ENCODE measurements at regions not wholly inside any gene's neighbourhood (a gene's known extent, or its start where the extent isn't known, plus 50 kb on each side); places are given as distances from the start of the nearest gene placed in this dataset.

DNA sequence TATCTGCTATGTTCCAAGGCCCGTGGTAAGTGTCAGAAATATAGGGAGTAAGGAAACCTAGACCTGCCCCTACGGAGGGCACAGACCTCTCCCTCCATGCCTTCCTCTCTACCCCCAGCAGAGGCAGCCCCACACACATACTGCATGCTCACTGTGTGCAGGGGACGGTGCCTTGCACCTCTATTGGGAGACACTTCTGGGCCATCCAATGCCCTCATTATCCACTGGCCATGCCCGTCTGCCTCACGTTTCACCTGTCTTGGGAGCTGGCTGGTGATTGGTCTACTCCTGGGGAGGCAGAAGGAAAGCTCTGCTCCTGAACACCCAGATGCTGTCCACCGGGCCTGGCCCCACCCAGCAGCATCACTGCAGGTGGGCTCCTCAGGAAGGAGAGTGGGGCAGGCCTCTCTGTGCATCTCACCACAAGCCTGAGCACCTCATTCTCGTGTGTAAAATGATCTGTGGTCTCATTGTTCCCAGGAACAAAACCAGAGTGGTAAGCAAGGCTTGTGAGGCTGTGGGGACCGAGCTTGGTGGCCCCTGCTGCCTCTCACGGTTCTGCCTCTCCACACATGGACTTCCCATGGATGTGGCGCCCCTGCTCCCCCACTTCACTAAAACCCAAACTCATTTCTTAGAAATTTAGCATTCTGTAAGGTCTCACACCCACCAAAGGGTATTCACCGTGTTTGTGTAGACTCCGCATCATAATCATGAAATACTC lies 312.5 kb upstream of the HS6ST1 start:
- Histone ChIP-seq H3K4me3 (no peak overlapping the region), H3K36me3 (ENCODE audit: insufficient read depth in 1 of 2, low read depth in 1 of 2) (no peaks in the 10 kb centered on the region), H3K27me3 (ENCODE audit: insufficient read depth in 3 of 3, low read length in 2 of 3) (no peaks in the 10 kb centered on the region), H3K27ac (no peak overlapping the region), H3K4me1 (no peaks in the 10 kb centered on the region), H3K9me3 (no peaks in the 10 kb centered on the region)
- no peak for ATAC-seq
- WGBS, 3 donors, result 87 to 94% (median 87%) methylated on average over 11 to 12 of the region's 12 CpGs
- DNase-seq, result no peak
- TF ChIP-seq, protein P1, sequence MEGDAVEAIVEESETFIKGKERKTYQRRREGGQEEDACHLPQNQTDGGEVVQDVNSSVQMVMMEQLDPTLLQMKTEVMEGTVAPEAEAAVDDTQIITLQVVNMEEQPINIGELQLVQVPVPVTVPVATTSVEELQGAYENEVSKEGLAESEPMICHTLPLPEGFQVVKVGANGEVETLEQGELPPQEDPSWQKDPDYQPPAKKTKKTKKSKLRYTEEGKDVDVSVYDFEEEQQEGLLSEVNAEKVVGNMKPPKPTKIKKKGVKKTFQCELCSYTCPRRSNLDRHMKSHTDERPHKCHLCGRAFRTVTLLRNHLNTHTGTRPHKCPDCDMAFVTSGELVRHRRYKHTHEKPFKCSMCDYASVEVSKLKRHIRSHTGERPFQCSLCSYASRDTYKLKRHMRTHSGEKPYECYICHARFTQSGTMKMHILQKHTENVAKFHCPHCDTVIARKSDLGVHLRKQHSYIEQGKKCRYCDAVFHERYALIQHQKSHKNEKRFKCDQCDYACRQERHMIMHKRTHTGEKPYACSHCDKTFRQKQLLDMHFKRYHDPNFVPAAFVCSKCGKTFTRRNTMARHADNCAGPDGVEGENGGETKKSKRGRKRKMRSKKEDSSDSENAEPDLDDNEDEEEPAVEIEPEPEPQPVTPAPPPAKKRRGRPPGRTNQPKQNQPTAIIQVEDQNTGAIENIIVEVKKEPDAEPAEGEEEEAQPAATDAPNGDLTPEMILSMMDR (IDR thresholded peaks at IDR 0.05), result no peak
- intact Hi-C loops (cut with DNase I), result no loop called here

DNA sequence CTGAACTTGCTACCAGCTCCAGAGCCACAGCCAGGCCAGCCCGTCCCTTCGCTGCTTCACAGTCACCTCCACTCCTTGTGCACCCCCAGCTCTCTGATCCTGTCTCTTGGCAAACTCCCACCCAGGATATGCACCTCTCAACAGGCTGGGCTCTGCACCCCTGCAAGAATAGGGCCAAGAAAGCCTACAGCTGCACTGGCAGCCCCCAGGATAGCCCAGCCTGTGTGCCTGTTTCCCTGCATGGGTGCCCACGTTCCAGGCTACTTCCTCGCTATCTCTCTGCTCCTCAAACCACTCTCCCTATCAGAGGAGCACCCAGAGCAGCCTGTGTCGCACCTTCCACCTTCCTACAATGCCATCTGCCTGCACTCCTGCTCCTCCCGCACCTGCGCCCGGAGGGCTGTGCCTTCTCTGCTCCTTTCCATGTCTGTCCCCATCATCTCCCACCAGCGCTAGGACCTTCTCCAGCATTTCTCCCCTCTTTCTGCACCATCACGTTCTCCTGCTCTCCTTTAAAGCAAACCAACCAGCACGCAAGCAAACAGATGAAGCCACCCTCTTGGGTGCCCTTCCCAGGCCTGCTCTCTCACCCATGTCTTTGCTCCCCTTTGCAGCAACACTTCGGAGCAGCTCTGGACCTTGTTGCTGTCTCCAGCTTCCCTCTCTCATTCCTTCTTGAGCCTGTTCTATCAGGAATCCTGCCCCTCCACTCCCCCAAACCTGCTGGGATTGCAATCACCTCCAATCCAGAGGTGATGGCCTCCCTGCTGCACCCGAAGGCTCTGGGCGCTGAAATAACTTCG lies 313.2 kb upstream of the HS6ST1 start:
- no peak overlapping the region for H3K4me3 ChIP-seq
- no peak for ATAC-seq
- DNase-seq, result no peak
- no peaks in the 10 kb centered on the region for H3K27me3 ChIP-seq (ENCODE audit: insufficient read depth in 3 of 3, low read length in 2 of 3)
- no peaks in the 10 kb centered on the region for H3K9me3 ChIP-seq
- no peaks in the 10 kb centered on the region for H3K4me1 ChIP-seq
- 91 to 94% (median 91%) methylated on average over 12 to 15 of the region's 15 CpGs for WGBS, 3 donors
- intact Hi-C loops (cut with DNase I), result no loop called here
- H3K27ac ChIP-seq, result no peak overlapping the region
- TF ChIP-seq, protein P1 (IDR thresholded peaks at IDR 0.05), result no peak
- H3K36me3 ChIP-seq (ENCODE audit: insufficient read depth in 1 of 2, low read depth in 1 of 2), result no peaks in the 10 kb centered on the region

DNA sequence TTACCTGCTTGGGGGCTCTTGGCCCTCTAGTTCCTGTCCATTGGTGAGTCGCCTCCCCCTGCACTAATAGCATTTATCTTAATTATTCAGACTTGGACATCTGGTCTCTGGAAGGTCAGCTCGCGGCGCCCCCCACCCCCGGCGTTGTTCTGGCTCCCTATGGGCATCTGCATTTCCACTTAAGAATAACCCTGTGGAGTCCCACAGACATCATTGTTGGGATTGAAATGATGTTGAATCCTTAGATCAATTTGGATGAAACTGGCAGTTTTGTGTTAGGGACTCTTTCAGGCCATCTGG lies 313.8 kb upstream of the HS6ST1 start:
- H3K27ac ChIP-seq, result no peak overlapping the region
- no peaks in the 10 kb centered on the region for H3K27me3 ChIP-seq (ENCODE audit: insufficient read depth in 3 of 3, low read length in 2 of 3)
- no peaks in the 10 kb centered on the region for H3K9me3 ChIP-seq
- H3K4me1 ChIP-seq, result no peaks in the 10 kb centered on the region
- 62 to 82% (median 77%) methylated on average over 6 of the region's 6 CpGs for WGBS, 3 donors
- no peaks in the 10 kb centered on the region for H3K36me3 ChIP-seq (ENCODE audit: insufficient read depth in 1 of 2, low read depth in 1 of 2)
- TF ChIP-seq, protein P1 (IDR thresholded peaks at IDR 0.05), result no peak
- intact Hi-C loops (cut with DNase I), result no loop called here
- no peak for ATAC-seq
- H3K4me3 ChIP-seq, result no peak overlapping the region
- no peak for DNase-seq

DNA sequence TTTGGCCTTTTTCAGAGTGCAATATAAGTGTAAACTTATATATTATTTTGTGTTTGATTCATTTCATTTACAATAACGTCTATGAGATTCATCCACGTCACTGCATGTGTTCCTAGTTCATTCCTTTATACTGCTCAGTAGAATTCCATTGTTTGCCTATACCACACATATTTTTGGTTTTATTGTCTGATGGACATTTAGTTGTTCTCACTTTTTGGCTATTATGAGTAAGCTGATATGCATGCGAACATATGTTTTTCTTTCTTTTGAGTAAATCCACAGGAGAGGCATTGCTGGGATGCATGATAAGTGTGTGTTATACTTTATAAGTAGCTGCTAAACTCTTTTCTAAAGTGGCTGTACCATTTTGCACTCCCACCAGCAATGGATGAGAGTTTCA lies 314.8 kb upstream of the HS6ST1 start:
- H3K27ac ChIP-seq, result no peak overlapping the region
- TF ChIP-seq, protein P1 (IDR thresholded peaks at IDR 0.05), result no peak
- 76 to 86% (median 85%) methylated on average over 3 of the region's 3 CpGs for WGBS, 3 donors
- ATAC-seq (no peak), DNase-seq (no peak)
- H3K27me3 ChIP-seq (ENCODE audit: insufficient read depth in 3 of 3, low read length in 2 of 3), result no peaks in the 10 kb centered on the region
- no peaks in the 10 kb centered on the region for H3K4me1 ChIP-seq
- H3K4me3 ChIP-seq, result no peak overlapping the region
- intact Hi-C loops (cut with DNase I), result no loop called here
- no peaks in the 10 kb centered on the region for H3K36me3 ChIP-seq (ENCODE audit: insufficient read depth in 1 of 2, low read depth in 1 of 2)
- no peaks in the 10 kb centered on the region for H3K9me3 ChIP-seq

All from psoas muscle (tissue), 7 donors.